ENCODE measurements at regions not wholly inside any gene's neighbourhood (a gene's known extent, or its start where the extent isn't known, plus 50 kb on each side); places are given as distances from the start of the nearest gene placed in this dataset.

- intact Hi-C loops (cut with DNase I; ENCODE audit: low total_unique reads) = no loop called here
These were observed 261.3 kb downstream of the XXYLT1 start for GRCh38 chr3:195009616-195010015.

GRCh38 chr3:195010551-195011100 lies 260.3 kb downstream of the XXYLT1 start:
- no peaks in the 10 kb centered on the region for H3K4me1 ChIP-seq
- H3K9me3 ChIP-seq = no peaks in the 10 kb centered on the region
- in situ Hi-C loops (cut with MboI; ENCODE audit: low sequenced_read_pairs in 4 of 4) (loop anchor here in 1 of 4 donors (25.0 kb wide), 1 partner anchor 252 kb away; the partner anchor contains the start of gene XXYLT1), intact Hi-C loops (cut with DNase I; ENCODE audit: low total_unique reads) (no loop called here)
- no peak overlapping the region for H3K4me3 ChIP-seq
- H3K36me3 ChIP-seq = no peaks in the 10 kb centered on the region
- no peaks in the 10 kb centered on the region for H3K27me3 ChIP-seq
- DNase-seq = no peak
- ATAC-seq = no peak
- H3K27ac ChIP-seq = no peak overlapping the region
- no peak for TF ChIP-seq POLR2A (IDR thresholded peaks at IDR 0.05)
- no peak for TF ChIP-seq CTCF (IDR thresholded peaks at IDR 0.05 in 4 of 5, conservative IDR thresholded peaks at IDR 0.05 in 1 of 5)

More at GRCh38 chr3:195009616-195010015, 261.3 kb downstream of the XXYLT1 start:
- in situ Hi-C loops (cut with MboI; ENCODE audit: low sequenced_read_pairs in 4 of 4) = loop anchor here in 1 of 4 donors (25.0 kb wide), 1 partner anchor 253 kb away; the partner anchor contains the start of gene XXYLT1
- H3K9me3 ChIP-seq = no peaks in the 10 kb centered on the region
- TF ChIP-seq POLR2A (IDR thresholded peaks at IDR 0.05) (no peak), CTCF (IDR thresholded peaks at IDR 0.05 in 4 of 5, conservative IDR thresholded peaks at IDR 0.05 in 1 of 5) (no peak)
- no peaks in the 10 kb centered on the region for H3K36me3 ChIP-seq
- no peaks in the 10 kb centered on the region for H3K27me3 ChIP-seq
- no peak overlapping the region for H3K27ac ChIP-seq
- ATAC-seq = no peak
- no peak overlapping the region for H3K4me3 ChIP-seq
- no peak for DNase-seq
- no peaks in the 10 kb centered on the region for H3K4me1 ChIP-seq

- Histone ChIP-seq H3K36me3 (no peaks in the 10 kb centered on the region), H3K4me3 (no peak overlapping the region), H3K9me3 (no peaks in the 10 kb centered on the region), H3K27me3 (no peaks in the 10 kb centered on the region), H3K27ac (no peak overlapping the region), H3K4me1 (no peaks in the 10 kb centered on the region)
- ATAC-seq = no peak
- no peak for DNase-seq
- in situ Hi-C loops (cut with MboI; ENCODE audit: low sequenced_read_pairs in 4 of 4) (loop anchor here in 1 of 4 donors (25.0 kb wide), 1 partner anchor 251 kb away; the partner anchor contains the start of gene XXYLT1), intact Hi-C loops (cut with DNase I; ENCODE audit: low total_unique reads) (no loop called here)
- no peak for TF ChIP-seq CTCF (IDR thresholded peaks at IDR 0.05 in 4 of 5, conservative IDR thresholded peaks at IDR 0.05 in 1 of 5)
- TF ChIP-seq POLR2A (IDR thresholded peaks at IDR 0.05) = no peak
These were observed 259.6 kb downstream of the XXYLT1 start for GRCh38 chr3:195011231-195011834.

GRCh38 chr3:195012100-195012499 lies 258.9 kb downstream of the XXYLT1 start:
- no peaks in the 10 kb centered on the region for H3K36me3 ChIP-seq
- H3K27ac ChIP-seq = no peak overlapping the region
- H3K27me3 ChIP-seq = no peaks in the 10 kb centered on the region
- in situ Hi-C loops (cut with MboI; ENCODE audit: low sequenced_read_pairs in 4 of 4) (loop anchor here in 1 of 4 donors (25.0 kb wide), 1 partner anchor 250 kb away; the partner anchor contains the start of gene XXYLT1), intact Hi-C loops (cut with DNase I; ENCODE audit: low total_unique reads) (no loop called here)
- ATAC-seq (peak in 1 of 2 donors; percentile 35), DNase-seq (no peak)
- no peaks in the 10 kb centered on the region for H3K9me3 ChIP-seq
- no peak overlapping the region for H3K4me3 ChIP-seq
- no peaks in the 10 kb centered on the region for H3K4me1 ChIP-seq
- no peak for TF ChIP-seq CTCF (IDR thresholded peaks at IDR 0.05 in 4 of 5, conservative IDR thresholded peaks at IDR 0.05 in 1 of 5)
- TF ChIP-seq POLR2A (IDR thresholded peaks at IDR 0.05) = no peak

Data from gastrocnemius medialis (tissue), 4 donors.